Thyroid gland (tissue), 4 donors: ENCODE measurements at regions not wholly inside any gene's neighbourhood (a gene's known extent, or its start where the extent isn't known, plus 50 kb on each side); places are given as distances from the start of the nearest gene placed in this dataset.

Experiments used
- DNase-seq, 2 donors: peaks; one replicate each; pipeline ENCODE4 v3.0.0-alpha.2; 2019
- H3K27ac ChIP-seq, 3 donors: fragments of 200-600 bp; sonication (generic); 1 replicate in 2 of 3; 2 replicates in 1 of 3; pipeline ENCODE4 v1.5.1; 2016 to 2019; ENCODE audit warnings: mild to moderate bottlenecking in 1 of 3, moderate library complexity in 1 of 3
- H3K27me3 ChIP-seq: fragments of 200-600 bp; sonication (generic); one replicate; pipeline ENCODE4 v1.5.1; 2019
- H3K36me3 ChIP-seq, 2 donors: fragments of 200-600 bp; sonication (generic); one replicate each; pipeline ENCODE4 v1.5.1; 2016 to 2019
- H3K4me1 ChIP-seq, 2 donors: fragments of 200-600 bp; sonication (generic); one replicate each; pipeline ENCODE4 v1.5.1; 2017 to 2019
- H3K4me3 ChIP-seq, 3 donors: fragments of 200-600 bp; sonication (generic); replicated peaks in 1 of 3; 1 replicate in 2 of 3; 2 replicates in 1 of 3; pipeline ENCODE4 v1.5.1; 2016; ENCODE audit warnings: mild to moderate bottlenecking in 1 of 3
- H3K9me3 ChIP-seq: fragments of 200-600 bp; sonication (generic); one replicate; pipeline ENCODE4 v1.5.1; 2017
- POLR2A ChIP-seq, 2 donors: fragments of 450-650 bp; IDR thresholded peaks; one replicate each; pipeline ENCODE4 v1.6.1; 2017; ENCODE audit warnings: antibody characterized with exemption in 2 of 2, mild to moderate bottlenecking in 2 of 2, moderate library complexity in 1 of 2
- WGBS, 2 donors: methylation state at CpG; one replicate each; pipeline ENCODE4 v1.1.5; 2017; 5-methylcytosine and 5-hydroxymethylcytosine counted together
- intact Hi-C: fragments of 100-400 bp; cut with DNase I; formaldehyde crosslinking; loops from one replicate; pipeline ENCODE4 v1.15.1; 2023
- TF ChIP-seq, protein P1 (sequence below), 6 experiments: fragments of 200-600 bp in 3 of 6; fragments of 450-650 bp in 3 of 6; sonication (generic) in 3 of 6; IDR thresholded peaks; one replicate each; pipeline ENCODE4 v1.5.1; 2016 to 2019; ENCODE audit warnings: antibody characterized with exemption in 6 of 6, mild to moderate bottlenecking in 2 of 6, inconsistent platforms in 1 of 6, moderate library complexity in 1 of 6

- no peak for DNase-seq
- Histone ChIP-seq H3K4me3 (no peak overlapping the region), H3K27me3 (no peaks in the 10 kb centered on the region), H3K27ac (peak overlapping the region in 2 of 3 donors; percentile 10 to 19), H3K4me1 (peaks cover 0 to 11% of the 10 kb centered on the region in 2 donors), H3K9me3 (no peaks in the 10 kb centered on the region), H3K36me3 (no peaks in the 10 kb centered on the region)
- intact Hi-C loops = no loop called here
- TF ChIP-seq, protein P1, sequence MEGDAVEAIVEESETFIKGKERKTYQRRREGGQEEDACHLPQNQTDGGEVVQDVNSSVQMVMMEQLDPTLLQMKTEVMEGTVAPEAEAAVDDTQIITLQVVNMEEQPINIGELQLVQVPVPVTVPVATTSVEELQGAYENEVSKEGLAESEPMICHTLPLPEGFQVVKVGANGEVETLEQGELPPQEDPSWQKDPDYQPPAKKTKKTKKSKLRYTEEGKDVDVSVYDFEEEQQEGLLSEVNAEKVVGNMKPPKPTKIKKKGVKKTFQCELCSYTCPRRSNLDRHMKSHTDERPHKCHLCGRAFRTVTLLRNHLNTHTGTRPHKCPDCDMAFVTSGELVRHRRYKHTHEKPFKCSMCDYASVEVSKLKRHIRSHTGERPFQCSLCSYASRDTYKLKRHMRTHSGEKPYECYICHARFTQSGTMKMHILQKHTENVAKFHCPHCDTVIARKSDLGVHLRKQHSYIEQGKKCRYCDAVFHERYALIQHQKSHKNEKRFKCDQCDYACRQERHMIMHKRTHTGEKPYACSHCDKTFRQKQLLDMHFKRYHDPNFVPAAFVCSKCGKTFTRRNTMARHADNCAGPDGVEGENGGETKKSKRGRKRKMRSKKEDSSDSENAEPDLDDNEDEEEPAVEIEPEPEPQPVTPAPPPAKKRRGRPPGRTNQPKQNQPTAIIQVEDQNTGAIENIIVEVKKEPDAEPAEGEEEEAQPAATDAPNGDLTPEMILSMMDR (IDR thresholded peaks at IDR 0.05) = no peak
- no peak for TF ChIP-seq POLR2A (IDR thresholded peaks at IDR 0.05)
- 77 to 85% methylated on average over 2 of the region's 2 CpGs for WGBS, 2 donors
Observed at GRCh38 chr7:94296881-94297280, 97.8 kb upstream of the COL1A2 start.

GRCh38 chr7:94297397-94297838 is 97.3 kb upstream of the COL1A2 start:
- no peak for DNase-seq
- TF ChIP-seq POLR2A (IDR thresholded peaks at IDR 0.05) = no peak
- TF ChIP-seq, protein P1 (IDR thresholded peaks at IDR 0.05) = no peak
- intact Hi-C loops = no loop called here
- 67 to 74% methylated on average over 5 of the region's 5 CpGs for WGBS, 2 donors
- H3K36me3 ChIP-seq = no peaks in the 10 kb centered on the region
- no peaks in the 10 kb centered on the region for H3K9me3 ChIP-seq
- H3K4me1 ChIP-seq = peaks cover 0 to 14% of the 10 kb centered on the region in 2 donors
- peak overlapping the region in 2 of 3 donors; percentile 19 to 27 for H3K27ac ChIP-seq
- no peak overlapping the region for H3K4me3 ChIP-seq
- H3K27me3 ChIP-seq = no peaks in the 10 kb centered on the region

GRCh38 chr7:94298943-94299342 is 95.8 kb upstream of the COL1A2 start:
- intact Hi-C loops = no loop called here
- Histone ChIP-seq H3K27me3 (no peaks in the 10 kb centered on the region), H3K9me3 (no peaks in the 10 kb centered on the region), H3K27ac (peak overlapping the region in 1 of 3 donors; percentile 16), H3K4me1 (peaks cover 8 to 18% of the 10 kb centered on the region in 2 donors), H3K36me3 (no peaks in the 10 kb centered on the region), H3K4me3 (no peak overlapping the region)
- WGBS, 2 donors = 75 to 82% methylated on average over 3 of the region's 3 CpGs
- no peak for DNase-seq
- TF ChIP-seq POLR2A (IDR thresholded peaks at IDR 0.05) = no peak
- TF ChIP-seq, protein P1 (IDR thresholded peaks at IDR 0.05) = no peak

DNA sequence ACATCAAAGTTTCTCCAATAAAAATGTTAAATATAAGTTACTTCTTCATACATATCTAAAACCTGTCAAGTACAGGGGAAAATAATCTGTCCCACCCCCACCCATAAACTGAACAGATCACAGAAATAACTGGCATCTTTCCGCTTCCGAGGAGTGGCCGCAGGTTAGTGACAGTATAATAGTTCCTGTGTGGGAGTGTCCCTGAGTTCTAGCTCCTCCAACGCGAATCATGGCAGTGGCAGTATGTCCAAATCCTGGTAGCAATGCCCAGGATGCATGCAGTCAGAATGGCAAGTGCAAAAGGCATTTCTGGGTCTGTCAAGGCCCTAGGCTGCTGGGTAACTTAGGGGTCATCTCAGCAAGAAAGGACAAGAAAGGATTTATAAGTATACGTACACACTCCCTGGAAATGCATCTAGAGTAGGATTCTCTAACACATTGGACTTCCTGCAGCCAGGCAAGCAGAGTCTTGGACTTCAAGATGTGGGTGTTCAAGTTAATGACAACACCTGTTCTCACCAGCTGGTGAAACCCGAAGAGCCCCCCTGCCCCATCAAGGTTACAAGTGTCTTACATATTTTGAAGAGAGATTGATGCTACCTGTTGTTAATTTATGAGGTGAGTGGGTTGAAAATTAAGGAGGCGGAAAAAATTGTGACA is 94.4 kb upstream of the COL1A2 start:
- DNase-seq = no peak
- no peak overlapping the region for H3K4me3 ChIP-seq
- intact Hi-C loops = no loop called here
- H3K4me1 ChIP-seq = peaks cover 8 to 18% of the 10 kb centered on the region in 2 donors
- H3K27me3 ChIP-seq = no peaks in the 10 kb centered on the region
- peak overlapping the region in 1 of 3 donors; percentile 21 for H3K27ac ChIP-seq
- no peaks in the 10 kb centered on the region for H3K9me3 ChIP-seq
- H3K36me3 ChIP-seq = no peaks in the 10 kb centered on the region
- WGBS, 2 donors = 80 to 85% methylated on average over 8 of the region's 8 CpGs
- TF ChIP-seq, protein P1 (IDR thresholded peaks at IDR 0.05) = no peak
- TF ChIP-seq POLR2A (IDR thresholded peaks at IDR 0.05) = no peak

DNA sequence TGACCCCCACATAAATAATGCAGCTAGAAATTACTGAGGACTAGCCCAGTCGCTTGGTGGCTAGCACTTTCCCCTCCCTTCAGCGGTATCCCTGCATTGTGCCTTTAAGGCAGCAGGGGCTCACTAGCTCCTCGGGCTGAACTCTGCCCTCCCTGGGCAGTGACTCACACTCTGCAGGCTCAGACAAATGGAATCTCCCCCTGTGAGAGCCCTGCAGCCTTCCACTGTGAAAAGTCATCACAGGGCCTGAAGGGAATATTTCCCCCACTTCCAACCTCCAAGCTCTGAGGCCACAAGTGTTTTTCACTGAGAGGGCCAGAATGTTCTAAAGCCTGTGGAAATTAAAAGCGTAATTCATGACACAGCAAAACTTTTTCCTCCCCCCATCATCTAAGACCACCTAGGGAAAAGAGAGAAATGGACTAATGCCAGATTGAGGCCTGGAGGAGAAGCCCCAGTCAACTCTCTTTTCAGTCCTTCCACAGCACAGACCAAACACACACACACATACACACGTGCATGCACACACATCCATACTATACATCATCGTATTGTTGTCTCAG is 93.6 kb upstream of the COL1A2 start:
- WGBS, 2 donors = 42 to 61% methylated on average over 6 of the region's 6 CpGs
- H3K27ac ChIP-seq = peak overlapping the region in 2 of 3 donors; percentile 21 to 33
- DNase-seq = peak; percentile 47 to 50
- no peak overlapping the region for H3K4me3 ChIP-seq
- H3K27me3 ChIP-seq = no peaks in the 10 kb centered on the region
- TF ChIP-seq, protein P1 (IDR thresholded peaks at IDR 0.05) = no peak
- H3K9me3 ChIP-seq = no peaks in the 10 kb centered on the region
- H3K4me1 ChIP-seq = peaks cover 8 to 18% of the 10 kb centered on the region in 2 donors
- H3K36me3 ChIP-seq = no peaks in the 10 kb centered on the region
- intact Hi-C loops = no loop called here
